ENCODE measurements at regions not wholly inside any gene's neighbourhood (a gene's known extent, or its start where the extent isn't known, plus 50 kb on each side); places are given as distances from the start of the nearest gene placed in this dataset.

DNA sequence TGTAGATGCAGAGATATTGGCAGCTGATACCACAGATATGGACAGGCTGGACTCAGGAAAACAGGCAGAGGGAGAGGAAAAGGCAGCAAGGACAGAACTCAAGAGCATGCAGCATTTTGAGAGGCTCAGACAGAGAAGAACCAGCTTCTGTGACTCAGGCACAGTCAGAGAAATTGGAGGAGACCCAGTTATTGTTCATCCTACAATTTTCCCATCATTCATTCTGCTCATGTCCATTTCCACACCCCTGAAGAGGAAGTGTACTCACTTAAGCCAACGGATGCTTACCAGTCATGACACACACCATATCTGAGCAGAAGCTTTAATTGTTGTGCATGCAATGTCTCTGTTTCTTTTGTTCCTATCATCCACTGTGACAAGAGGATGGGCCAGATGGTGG, 359.8 kb upstream of the HTR2A start:
- H3K4ac ChIP-seq (ENCODE audit: low read length): no peak overlapping the region
- H3K14ac ChIP-seq (ENCODE audit: low read length): no peak overlapping the region
- no peak overlapping the region for H2AFZ ChIP-seq (ENCODE audit: low read length)
- no peak overlapping the region for H3K18ac ChIP-seq (ENCODE audit: low read length)
- no peak overlapping the region for H2BK5ac ChIP-seq (ENCODE audit: low read length)
- no CpG with 5 or more reads among the region's 1 CpG for WGBS, 2 donors (ENCODE audit: extremely low coverage in 2 of 2, insufficient read length in 2 of 2, insufficient replicate concordance in 1 of 2)
- no peak overlapping the region for H2BK120ac ChIP-seq (ENCODE audit: low read depth, low read length)
- no peaks in the 10 kb centered on the region for H3K79me1 ChIP-seq (ENCODE audit: low read depth, low read length)
- H2AK5ac ChIP-seq (ENCODE audit: low read depth, low read length): no peak overlapping the region
- H3K9ac ChIP-seq (ENCODE audit: low read depth, low read length, poor library complexity): no peak overlapping the region
- H3K23ac ChIP-seq (ENCODE audit: low read depth, low read length, poor library complexity): no peak overlapping the region
- H3K36me3 ChIP-seq (replicated peaks in 1 of 2; ENCODE audit: control insufficient read depth in 2 of 2, insufficient read depth in 2 of 2, low read length in 2 of 2): no peaks in the 10 kb centered on the region
- no peak overlapping the region for H2BK12ac ChIP-seq (ENCODE audit: low read length)
- H2BK15ac ChIP-seq (ENCODE audit: low read length): no peak overlapping the region
- no peak overlapping the region for H3K27ac ChIP-seq (replicated peaks; ENCODE audit: low read length)
- H3K4me1 ChIP-seq (ENCODE audit: control insufficient read depth in 2 of 2, insufficient read depth in 1 of 2, low read depth in 1 of 2, low read length in 2 of 2): no peaks in the 10 kb centered on the region
- H4K91ac ChIP-seq (ENCODE audit: low read depth, low read length, poor library complexity): no peak overlapping the region
- H4K8ac ChIP-seq (ENCODE audit: low read depth, low read length): no peak overlapping the region
- H3K27me3 ChIP-seq (ENCODE audit: control insufficient read depth in 3 of 3, insufficient read depth in 3 of 3, low read depth in 1 of 3, low read length in 3 of 3): no peaks in the 10 kb centered on the region
- no peak overlapping the region for H3K4me2 ChIP-seq (ENCODE audit: insufficient read depth, low read length, poor library complexity, severe bottlenecking)
- H3K4me3 ChIP-seq (ENCODE audit: low read length in 2 of 2): no peak overlapping the region
- no peaks in the 10 kb centered on the region for H3K9me3 ChIP-seq (replicated peaks in 1 of 2; ENCODE audit: control insufficient read depth in 2 of 2, insufficient read depth in 1 of 2, low read depth in 1 of 2, low read length in 2 of 2)
- DNase-seq (ENCODE audit: low spot score): no peak

GRCh38 chr13:47252627-47253026, 355.8 kb upstream of the HTR2A start:
- no peaks in the 10 kb centered on the region for H3K36me3 ChIP-seq (replicated peaks in 1 of 2; ENCODE audit: control insufficient read depth in 2 of 2, insufficient read depth in 2 of 2, low read length in 2 of 2)
- H3K79me1 ChIP-seq (ENCODE audit: low read depth, low read length): no peaks in the 10 kb centered on the region
- no peak for DNase-seq (ENCODE audit: low spot score)
- H3K4me2 ChIP-seq (ENCODE audit: insufficient read depth, low read length, poor library complexity, severe bottlenecking): no peak overlapping the region
- H3K14ac ChIP-seq (ENCODE audit: low read length): no peak overlapping the region
- no peak overlapping the region for H3K18ac ChIP-seq (ENCODE audit: low read length)
- H4K8ac ChIP-seq (ENCODE audit: low read depth, low read length): no peak overlapping the region
- H3K9ac ChIP-seq (ENCODE audit: low read depth, low read length, poor library complexity): no peak overlapping the region
- H2BK12ac ChIP-seq (ENCODE audit: low read length): no peak overlapping the region
- H3K4me1 ChIP-seq (ENCODE audit: control insufficient read depth in 2 of 2, insufficient read depth in 1 of 2, low read depth in 1 of 2, low read length in 2 of 2): no peaks in the 10 kb centered on the region
- H2AFZ ChIP-seq (ENCODE audit: low read length): no peak overlapping the region
- H3K23ac ChIP-seq (ENCODE audit: low read depth, low read length, poor library complexity): no peak overlapping the region
- H4K91ac ChIP-seq (ENCODE audit: low read depth, low read length, poor library complexity): no peak overlapping the region
- WGBS, 2 donors (ENCODE audit: extremely low coverage in 2 of 2, insufficient read length in 2 of 2, insufficient replicate concordance in 1 of 2): no CpG with 5 or more reads among the region's 1 CpG
- no peaks in the 10 kb centered on the region for H3K9me3 ChIP-seq (replicated peaks in 1 of 2; ENCODE audit: control insufficient read depth in 2 of 2, insufficient read depth in 1 of 2, low read depth in 1 of 2, low read length in 2 of 2)
- H3K27me3 ChIP-seq (ENCODE audit: control insufficient read depth in 3 of 3, insufficient read depth in 3 of 3, low read depth in 1 of 3, low read length in 3 of 3): no peaks in the 10 kb centered on the region
- H2AK5ac ChIP-seq (ENCODE audit: low read depth, low read length): no peak overlapping the region
- no peak overlapping the region for H2BK15ac ChIP-seq (ENCODE audit: low read length)
- no peak overlapping the region for H2BK5ac ChIP-seq (ENCODE audit: low read length)
- no peak overlapping the region for H2BK120ac ChIP-seq (ENCODE audit: low read depth, low read length)
- no peak overlapping the region for H3K4ac ChIP-seq (ENCODE audit: low read length)
- H3K4me3 ChIP-seq (ENCODE audit: low read length in 2 of 2): no peak overlapping the region
- no peak overlapping the region for H3K27ac ChIP-seq (replicated peaks; ENCODE audit: low read length)

DNA sequence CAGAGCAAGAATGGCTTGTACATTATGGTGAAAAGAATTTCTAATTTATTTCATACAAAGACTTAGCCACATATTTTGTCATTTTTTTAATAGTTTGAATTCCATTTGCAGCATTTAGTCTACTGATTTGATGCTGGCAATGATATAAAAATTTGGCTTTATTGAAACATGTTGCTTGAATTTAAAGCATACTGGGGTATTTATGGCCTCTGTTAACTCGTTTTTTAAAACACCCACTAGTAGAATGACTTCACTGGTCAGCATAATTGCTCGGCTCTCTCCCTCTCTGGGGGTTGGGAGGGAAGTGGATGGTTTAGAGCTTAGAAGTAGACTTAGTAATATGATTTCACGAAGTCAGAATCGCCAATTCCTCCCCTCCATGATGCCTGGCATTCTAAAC, 354.9 kb upstream of the HTR2A start:
- Histone ChIP-seq H3K4me1 (ENCODE audit: control insufficient read depth in 2 of 2, insufficient read depth in 1 of 2, low read depth in 1 of 2, low read length in 2 of 2) (no peaks in the 10 kb centered on the region), H2BK12ac (ENCODE audit: low read length) (no peak overlapping the region), H3K27me3 (ENCODE audit: control insufficient read depth in 3 of 3, insufficient read depth in 3 of 3, low read depth in 1 of 3, low read length in 3 of 3) (no peaks in the 10 kb centered on the region), H2AK5ac (ENCODE audit: low read depth, low read length) (no peak overlapping the region), H4K8ac (ENCODE audit: low read depth, low read length) (no peak overlapping the region), H2AFZ (ENCODE audit: low read length) (no peak overlapping the region), H3K4me2 (ENCODE audit: insufficient read depth, low read length, poor library complexity, severe bottlenecking) (no peak overlapping the region), H3K79me1 (ENCODE audit: low read depth, low read length) (no peaks in the 10 kb centered on the region), H3K9me3 (replicated peaks in 1 of 2; ENCODE audit: control insufficient read depth in 2 of 2, insufficient read depth in 1 of 2, low read depth in 1 of 2, low read length in 2 of 2) (no peaks in the 10 kb centered on the region), H3K36me3 (replicated peaks in 1 of 2; ENCODE audit: control insufficient read depth in 2 of 2, insufficient read depth in 2 of 2, low read length in 2 of 2) (no peaks in the 10 kb centered on the region), H4K91ac (ENCODE audit: low read depth, low read length, poor library complexity) (no peak overlapping the region), H3K27ac (replicated peaks; ENCODE audit: low read length) (no peak overlapping the region), H2BK5ac (ENCODE audit: low read length) (no peak overlapping the region), H3K9ac (ENCODE audit: low read depth, low read length, poor library complexity) (no peak overlapping the region), H3K4ac (ENCODE audit: low read length) (no peak overlapping the region), H2BK15ac (ENCODE audit: low read length) (no peak overlapping the region), H3K18ac (ENCODE audit: low read length) (no peak overlapping the region), H2BK120ac (ENCODE audit: low read depth, low read length) (no peak overlapping the region), H3K4me3 (ENCODE audit: low read length in 2 of 2) (no peak overlapping the region), H3K23ac (ENCODE audit: low read depth, low read length, poor library complexity) (no peak overlapping the region), H3K14ac (ENCODE audit: low read length) (no peak overlapping the region)
- DNase-seq (ENCODE audit: low spot score): no peak
- WGBS, 2 donors (ENCODE audit: extremely low coverage in 2 of 2, insufficient read length in 2 of 2, insufficient replicate concordance in 1 of 2): no CpG with 5 or more reads among the region's 4 CpGs

GRCh38 chr13:47250146-47250545, 353.3 kb upstream of the HTR2A start:
- Histone ChIP-seq H3K4me2 (ENCODE audit: insufficient read depth, low read length, poor library complexity, severe bottlenecking) (no peak overlapping the region), H3K36me3 (replicated peaks in 1 of 2; ENCODE audit: control insufficient read depth in 2 of 2, insufficient read depth in 2 of 2, low read length in 2 of 2) (no peaks in the 10 kb centered on the region), H3K4me1 (ENCODE audit: control insufficient read depth in 2 of 2, insufficient read depth in 1 of 2, low read depth in 1 of 2, low read length in 2 of 2) (no peaks in the 10 kb centered on the region), H3K4ac (ENCODE audit: low read length) (no peak overlapping the region), H3K27me3 (ENCODE audit: control insufficient read depth in 3 of 3, insufficient read depth in 3 of 3, low read depth in 1 of 3, low read length in 3 of 3) (no peaks in the 10 kb centered on the region), H3K4me3 (ENCODE audit: low read length in 2 of 2) (no peak overlapping the region), H2BK12ac (ENCODE audit: low read length) (no peak overlapping the region), H2AK5ac (ENCODE audit: low read depth, low read length) (no peak overlapping the region), H3K79me1 (ENCODE audit: low read depth, low read length) (no peaks in the 10 kb centered on the region), H3K18ac (ENCODE audit: low read length) (no peak overlapping the region), H4K91ac (ENCODE audit: low read depth, low read length, poor library complexity) (no peak overlapping the region), H2AFZ (ENCODE audit: low read length) (no peak overlapping the region), H3K23ac (ENCODE audit: low read depth, low read length, poor library complexity) (no peak overlapping the region), H2BK15ac (ENCODE audit: low read length) (no peak overlapping the region), H3K14ac (ENCODE audit: low read length) (no peak overlapping the region), H2BK120ac (ENCODE audit: low read depth, low read length) (no peak overlapping the region), H3K9me3 (replicated peaks in 1 of 2; ENCODE audit: control insufficient read depth in 2 of 2, insufficient read depth in 1 of 2, low read depth in 1 of 2, low read length in 2 of 2) (no peaks in the 10 kb centered on the region), H2BK5ac (ENCODE audit: low read length) (no peak overlapping the region), H3K27ac (replicated peaks; ENCODE audit: low read length) (no peak overlapping the region), H4K8ac (ENCODE audit: low read depth, low read length) (no peak overlapping the region), H3K9ac (ENCODE audit: low read depth, low read length, poor library complexity) (no peak overlapping the region)
- no CpG with 5 or more reads among the region's 7 CpGs for WGBS, 2 donors (ENCODE audit: extremely low coverage in 2 of 2, insufficient read length in 2 of 2, insufficient replicate concordance in 1 of 2)
- no peak for DNase-seq (ENCODE audit: low spot score)
